ENCODE measurements at regions not wholly inside any gene's neighbourhood (a gene's known extent, or its start where the extent isn't known, plus 50 kb on each side); places are given as distances from the start of the nearest gene placed in this dataset.

- H3K4me1 ChIP-seq (ENCODE audit: control insufficient read depth in 1 of 2, insufficient read depth in 2 of 2, low read depth in 1 of 2, low read length in 1 of 2), result no peaks in the 10 kb centered on the region
- H3K27ac ChIP-seq (ENCODE audit: low read depth in 2 of 2, low read length in 1 of 2), result no peak overlapping the region
- H3K27me3 ChIP-seq (ENCODE audit: insufficient read depth), result no peaks in the 10 kb centered on the region
- no peak overlapping the region for H3K4me2 ChIP-seq
- WGBS (ENCODE audit: low lambda C conversion rate), result 58% methylated on average over 1 of the region's 1 CpG
- H3K9me2 ChIP-seq, result no peaks in the 10 kb centered on the region
- no peak overlapping the region for H3K9ac ChIP-seq
- no peak for TF ChIP-seq SIN3A (IDR thresholded peaks at IDR 0.05; ENCODE audit: borderline replicate concordance, low read depth, low read length)
- no peak for TF ChIP-seq NFIC (IDR thresholded peaks at IDR 0.05; ENCODE audit: borderline replicate concordance)
- no peak for TF ChIP-seq GATA2 (CRISPR knock-in tag; IDR thresholded peaks at IDR 0.05)
- TF ChIP-seq FOXJ3 (CRISPR knock-in tag; IDR thresholded peaks at IDR 0.05), result no peak
- TF ChIP-seq, protein P1, sequence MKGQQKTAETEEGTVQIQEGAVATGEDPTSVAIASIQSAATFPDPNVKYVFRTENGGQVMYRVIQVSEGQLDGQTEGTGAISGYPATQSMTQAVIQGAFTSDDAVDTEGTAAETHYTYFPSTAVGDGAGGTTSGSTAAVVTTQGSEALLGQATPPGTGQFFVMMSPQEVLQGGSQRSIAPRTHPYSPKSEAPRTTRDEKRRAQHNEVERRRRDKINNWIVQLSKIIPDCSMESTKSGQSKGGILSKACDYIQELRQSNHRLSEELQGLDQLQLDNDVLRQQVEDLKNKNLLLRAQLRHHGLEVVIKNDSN (IDR thresholded peaks at IDR 0.05; ENCODE audit: borderline replicate concordance, low read depth), result no peak
- TF ChIP-seq FOXM1 (IDR thresholded peaks at IDR 0.05; ENCODE audit: low read depth), result no peak
- no peak for TF ChIP-seq CHD2 (IDR thresholded peaks at IDR 0.05; ENCODE audit: low read length, partially characterized antibody)
- no peak for TF ChIP-seq RAD21 (IDR thresholded peaks at IDR 0.05; ENCODE audit: low read length)
- TF ChIP-seq POLR2AphosphoS5 (IDR thresholded peaks at IDR 0.05; ENCODE audit: low read depth, low read length), result no peak
- TF ChIP-seq SMC3 (IDR thresholded peaks at IDR 0.05; ENCODE audit: low read depth, low read length), result no peak
- TF ChIP-seq, protein P2, sequence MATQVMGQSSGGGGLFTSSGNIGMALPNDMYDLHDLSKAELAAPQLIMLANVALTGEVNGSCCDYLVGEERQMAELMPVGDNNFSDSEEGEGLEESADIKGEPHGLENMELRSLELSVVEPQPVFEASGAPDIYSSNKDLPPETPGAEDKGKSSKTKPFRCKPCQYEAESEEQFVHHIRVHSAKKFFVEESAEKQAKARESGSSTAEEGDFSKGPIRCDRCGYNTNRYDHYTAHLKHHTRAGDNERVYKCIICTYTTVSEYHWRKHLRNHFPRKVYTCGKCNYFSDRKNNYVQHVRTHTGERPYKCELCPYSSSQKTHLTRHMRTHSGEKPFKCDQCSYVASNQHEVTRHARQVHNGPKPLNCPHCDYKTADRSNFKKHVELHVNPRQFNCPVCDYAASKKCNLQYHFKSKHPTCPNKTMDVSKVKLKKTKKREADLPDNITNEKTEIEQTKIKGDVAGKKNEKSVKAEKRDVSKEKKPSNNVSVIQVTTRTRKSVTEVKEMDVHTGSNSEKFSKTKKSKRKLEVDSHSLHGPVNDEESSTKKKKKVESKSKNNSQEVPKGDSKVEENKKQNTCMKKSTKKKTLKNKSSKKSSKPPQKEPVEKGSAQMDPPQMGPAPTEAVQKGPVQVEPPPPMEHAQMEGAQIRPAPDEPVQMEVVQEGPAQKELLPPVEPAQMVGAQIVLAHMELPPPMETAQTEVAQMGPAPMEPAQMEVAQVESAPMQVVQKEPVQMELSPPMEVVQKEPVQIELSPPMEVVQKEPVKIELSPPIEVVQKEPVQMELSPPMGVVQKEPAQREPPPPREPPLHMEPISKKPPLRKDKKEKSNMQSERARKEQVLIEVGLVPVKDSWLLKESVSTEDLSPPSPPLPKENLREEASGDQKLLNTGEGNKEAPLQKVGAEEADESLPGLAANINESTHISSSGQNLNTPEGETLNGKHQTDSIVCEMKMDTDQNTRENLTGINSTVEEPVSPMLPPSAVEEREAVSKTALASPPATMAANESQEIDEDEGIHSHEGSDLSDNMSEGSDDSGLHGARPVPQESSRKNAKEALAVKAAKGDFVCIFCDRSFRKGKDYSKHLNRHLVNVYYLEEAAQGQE (IDR thresholded peaks at IDR 0.05; ENCODE audit: low read depth, low read length), result no peak
- no peak for TF ChIP-seq RFX5 (IDR thresholded peaks at IDR 0.05; ENCODE audit: low read length)
- no peak for TF ChIP-seq TEAD4 (IDR thresholded peaks at IDR 0.05; ENCODE audit: borderline replicate concordance, insufficient read depth)
- TF ChIP-seq USF2 (IDR thresholded peaks at IDR 0.05; ENCODE audit: borderline replicate concordance, low read depth, low read length), result no peak
- TF ChIP-seq RXRA (IDR thresholded peaks at IDR 0.05; ENCODE audit: borderline replicate concordance, low read depth), result no peak
- no peak for TF ChIP-seq FOSL2 (IDR thresholded peaks at IDR 0.05; ENCODE audit: borderline replicate concordance, low read depth)
- TF ChIP-seq, protein P3, sequence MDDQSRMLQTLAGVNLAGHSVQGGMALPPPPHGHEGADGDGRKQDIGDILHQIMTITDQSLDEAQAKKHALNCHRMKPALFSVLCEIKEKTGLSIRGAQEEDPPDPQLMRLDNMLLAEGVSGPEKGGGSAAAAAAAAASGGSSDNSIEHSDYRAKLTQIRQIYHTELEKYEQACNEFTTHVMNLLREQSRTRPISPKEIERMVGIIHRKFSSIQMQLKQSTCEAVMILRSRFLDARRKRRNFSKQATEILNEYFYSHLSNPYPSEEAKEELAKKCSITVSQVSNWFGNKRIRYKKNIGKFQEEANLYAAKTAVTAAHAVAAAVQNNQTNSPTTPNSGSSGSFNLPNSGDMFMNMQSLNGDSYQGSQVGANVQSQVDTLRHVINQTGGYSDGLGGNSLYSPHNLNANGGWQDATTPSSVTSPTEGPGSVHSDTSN (IDR thresholded peaks at IDR 0.05), result no peak
- TF ChIP-seq MEF2A (IDR thresholded peaks at IDR 0.05; ENCODE audit: borderline replicate concordance, low read depth), result no peak
- no peak overlapping the region for H2AFZ ChIP-seq (ENCODE audit: low read depth)
- POLR2A ChIA-PET, result no interaction called here
- no peak for DNase-seq
- CTCF ChIA-PET, result interaction anchor here (0.6 to 1.0 kb wide), 2 partner anchors 44 to 1561 kb away, joined by 3 read pairs; no protein-coding TSS in a partner anchor
- H3K9me3 ChIP-seq, result no peaks in the 10 kb centered on the region
- H3K4me3 ChIP-seq (ENCODE audit: low read depth in 2 of 2, low read length in 1 of 2), result no peak overlapping the region
- H4K20me1 ChIP-seq (ENCODE audit: insufficient read depth), result no peaks in the 10 kb centered on the region
- no peaks in the 10 kb centered on the region for H3K36me3 ChIP-seq (replicated peaks in 1 of 2; ENCODE audit: control insufficient read depth in 1 of 2, insufficient read depth in 2 of 2, low read length in 1 of 2)
- no peaks in the 10 kb centered on the region for H3K79me2 ChIP-seq (ENCODE audit: insufficient read depth)
- H3F3A ChIP-seq (replicated peaks; ENCODE audit: insufficient read depth), result no peaks in the 10 kb centered on the region
These were observed 51.1 kb upstream of the SLC24A3 start for GRCh38 chr20:19161336-19161735.
